ENCODE measurements at regions not wholly inside any gene's neighbourhood (a gene's known extent, or its start where the extent isn't known, plus 50 kb on each side); places are given as distances from the start of the nearest gene placed in this dataset.

DNA sequence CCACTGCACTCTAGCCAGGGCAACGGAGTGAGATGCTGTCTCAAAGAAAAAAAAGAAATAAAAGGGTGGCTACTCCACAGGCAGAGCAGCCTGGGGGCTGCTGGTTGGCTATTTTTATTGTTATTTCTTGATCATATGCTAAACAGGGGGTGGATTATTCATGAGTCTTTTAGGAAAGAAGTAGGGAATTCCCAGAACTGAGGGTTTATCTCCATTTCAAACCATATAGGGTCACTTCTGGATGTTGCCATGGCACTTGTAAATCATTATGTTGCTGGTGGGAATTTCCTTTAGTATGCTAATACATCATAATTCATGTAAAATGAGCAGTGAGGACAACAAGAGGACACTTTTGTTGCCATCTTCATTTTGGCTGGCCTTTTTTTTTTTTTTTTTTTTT is 52.1 kb upstream of the GHITM start:
- Histone ChIP-seq H3F3A (ENCODE audit: insufficient read depth) (no peaks in the 10 kb centered on the region), H3K79me2 (ENCODE audit: insufficient read depth, low read length) (no peaks in the 10 kb centered on the region), H3K9me3 (ENCODE audit: insufficient read depth, low read length) (0 out of 2 replicates have a peak, but pooled peaks cover 4% of the 10 kb centered on the region), H3K4me3 (ENCODE audit: insufficient read depth, low read length, poor library complexity, severe bottlenecking) (no peak overlapping the region), H3K36me3 (ENCODE audit: low read length) (no peaks in the 10 kb centered on the region), H3K9me2 (replicated peaks; ENCODE audit: insufficient read depth, low read length) (no peaks in the 10 kb centered on the region), H2AFZ (ENCODE audit: low read depth, low read length, severe bottlenecking) (no peak overlapping the region), H3K9ac (ENCODE audit: low read length) (no peak overlapping the region), H3K27me3 (ENCODE audit: low read length) (no peaks in the 10 kb centered on the region), H4K20me1 (ENCODE audit: low read depth, low read length) (no peaks in the 10 kb centered on the region), H3K4me2 (ENCODE audit: low read depth, low read length, poor library complexity, severe bottlenecking) (no peak overlapping the region), H3K27ac (ENCODE audit: low read depth, low read length) (no peak overlapping the region)
- TF ChIP-seq EZH2phosphoT487 (conservative IDR thresholded peaks at IDR 0.05; ENCODE audit: low read length), result no peak
- TF ChIP-seq CTCF (IDR thresholded peaks at IDR 0.05; ENCODE audit: insufficient read depth, low read length, poor library complexity, severe bottlenecking), result no peak

DNA sequence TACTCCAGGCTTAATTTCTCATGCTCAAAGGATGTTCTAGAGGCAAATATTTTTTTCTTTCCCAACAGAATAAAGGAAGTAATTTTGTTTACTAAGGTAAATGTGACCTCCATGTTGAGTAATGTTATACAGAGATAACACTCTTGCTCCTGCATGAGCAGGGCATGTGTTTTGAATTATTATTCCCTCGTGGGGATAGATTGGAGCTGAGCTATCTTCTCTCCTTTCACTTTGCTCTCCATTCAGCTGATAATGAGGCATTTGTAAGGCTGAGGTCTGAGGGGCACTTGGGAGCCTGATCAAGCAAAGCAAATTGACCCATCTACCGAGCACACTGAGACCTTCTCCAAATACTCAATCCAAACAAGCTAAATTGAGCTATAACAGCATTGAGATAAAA is 50.7 kb upstream of the GHITM start:
- TF ChIP-seq EZH2phosphoT487 (conservative IDR thresholded peaks at IDR 0.05; ENCODE audit: low read length) (no peak), CTCF (IDR thresholded peaks at IDR 0.05; ENCODE audit: insufficient read depth, low read length, poor library complexity, severe bottlenecking) (no peak)
- H3F3A ChIP-seq (ENCODE audit: insufficient read depth), result no peaks in the 10 kb centered on the region
- no peaks in the 10 kb centered on the region for H3K36me3 ChIP-seq (ENCODE audit: low read length)
- no peak overlapping the region for H3K4me3 ChIP-seq (ENCODE audit: insufficient read depth, low read length, poor library complexity, severe bottlenecking)
- H3K4me2 ChIP-seq (ENCODE audit: low read depth, low read length, poor library complexity, severe bottlenecking), result no peak overlapping the region
- no peak overlapping the region for H3K9ac ChIP-seq (ENCODE audit: low read length)
- H4K20me1 ChIP-seq (ENCODE audit: low read depth, low read length), result no peaks in the 10 kb centered on the region
- no peak overlapping the region for H3K27ac ChIP-seq (ENCODE audit: low read depth, low read length)
- H3K27me3 ChIP-seq (ENCODE audit: low read length), result no peaks in the 10 kb centered on the region
- no peaks in the 10 kb centered on the region for H3K9me2 ChIP-seq (replicated peaks; ENCODE audit: insufficient read depth, low read length)
- H3K9me3 ChIP-seq (ENCODE audit: insufficient read depth, low read length), result 0 out of 2 replicates have a peak, but pooled peaks cover 4% of the 10 kb centered on the region
- H3K79me2 ChIP-seq (ENCODE audit: insufficient read depth, low read length), result no peaks in the 10 kb centered on the region
- no peak overlapping the region for H2AFZ ChIP-seq (ENCODE audit: low read depth, low read length, severe bottlenecking)

DNA sequence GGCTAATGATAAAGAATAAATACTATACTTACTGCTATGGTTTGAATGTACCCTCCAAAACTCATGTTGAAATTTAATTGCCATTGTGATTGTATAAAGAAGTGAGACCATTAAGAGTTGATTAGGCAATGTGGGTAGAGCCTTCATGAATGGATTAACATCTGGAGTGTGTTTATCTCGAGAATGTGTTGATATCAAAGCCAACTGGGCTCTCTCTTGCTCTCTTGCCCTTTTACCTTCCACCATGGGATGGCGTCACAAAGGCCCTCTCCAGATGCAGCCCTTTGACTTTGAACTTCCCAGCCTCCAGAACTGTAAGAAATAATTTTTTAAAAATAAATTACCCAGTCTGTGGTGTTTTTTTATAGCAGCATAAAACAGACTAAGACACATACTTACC is 50.1 kb upstream of the GHITM start:
- H3K9ac ChIP-seq (ENCODE audit: low read length), result no peak overlapping the region
- no peaks in the 10 kb centered on the region for H3K79me2 ChIP-seq (ENCODE audit: insufficient read depth, low read length)
- no peak overlapping the region for H3K4me2 ChIP-seq (ENCODE audit: low read depth, low read length, poor library complexity, severe bottlenecking)
- no peak overlapping the region for H3K4me3 ChIP-seq (ENCODE audit: insufficient read depth, low read length, poor library complexity, severe bottlenecking)
- H3K9me2 ChIP-seq (replicated peaks; ENCODE audit: insufficient read depth, low read length), result no peaks in the 10 kb centered on the region
- H3K36me3 ChIP-seq (ENCODE audit: low read length), result no peaks in the 10 kb centered on the region
- no peaks in the 10 kb centered on the region for H3F3A ChIP-seq (ENCODE audit: insufficient read depth)
- H3K27ac ChIP-seq (ENCODE audit: low read depth, low read length), result no peak overlapping the region
- H2AFZ ChIP-seq (ENCODE audit: low read depth, low read length, severe bottlenecking), result no peak overlapping the region
- no peaks in the 10 kb centered on the region for H4K20me1 ChIP-seq (ENCODE audit: low read depth, low read length)
- 0 out of 2 replicates have a peak, but pooled peaks cover under 1% of the 10 kb centered on the region for H3K9me3 ChIP-seq (ENCODE audit: insufficient read depth, low read length)
- TF ChIP-seq CTCF (IDR thresholded peaks at IDR 0.05; ENCODE audit: insufficient read depth, low read length, poor library complexity, severe bottlenecking), result no peak
- no peak for TF ChIP-seq EZH2phosphoT487 (conservative IDR thresholded peaks at IDR 0.05; ENCODE audit: low read length)
- H3K27me3 ChIP-seq (ENCODE audit: low read length), result no peaks in the 10 kb centered on the region

Data from SU-DHL-6 (cell line).